MM.1S (cell line): ENCODE measurements at regions not wholly inside any gene's neighbourhood (a gene's known extent, or its start where the extent isn't known, plus 50 kb on each side); places are given as distances from the start of the nearest gene placed in this dataset.

Experiments used
- EZH2 ChIP-seq: fragments of 300-600 bp; sonication (generic); optimal IDR thresholded peaks from 2 replicates; pipeline ENCODE3; 2017; ENCODE audit warnings: low read depth, mild to moderate bottlenecking, antibody characterized with exemption, low read length, mixed read lengths
- EZH2phosphoT487 ChIP-seq: fragments of 300-600 bp; sonication (generic); IDR thresholded peaks from 2 replicates; pipeline ENCODE4 v1.6.1; 2018; ENCODE audit warnings: antibody characterized with exemption, low read length
- TF ChIP-seq, protein P1 (sequence below): fragments of 300-600 bp; sonication (generic); IDR thresholded peaks from 2 replicates; pipeline ENCODE4 v1.5.1; 2016; ENCODE audit warnings: antibody characterized with exemption, low read length, mixed read lengths

DNA sequence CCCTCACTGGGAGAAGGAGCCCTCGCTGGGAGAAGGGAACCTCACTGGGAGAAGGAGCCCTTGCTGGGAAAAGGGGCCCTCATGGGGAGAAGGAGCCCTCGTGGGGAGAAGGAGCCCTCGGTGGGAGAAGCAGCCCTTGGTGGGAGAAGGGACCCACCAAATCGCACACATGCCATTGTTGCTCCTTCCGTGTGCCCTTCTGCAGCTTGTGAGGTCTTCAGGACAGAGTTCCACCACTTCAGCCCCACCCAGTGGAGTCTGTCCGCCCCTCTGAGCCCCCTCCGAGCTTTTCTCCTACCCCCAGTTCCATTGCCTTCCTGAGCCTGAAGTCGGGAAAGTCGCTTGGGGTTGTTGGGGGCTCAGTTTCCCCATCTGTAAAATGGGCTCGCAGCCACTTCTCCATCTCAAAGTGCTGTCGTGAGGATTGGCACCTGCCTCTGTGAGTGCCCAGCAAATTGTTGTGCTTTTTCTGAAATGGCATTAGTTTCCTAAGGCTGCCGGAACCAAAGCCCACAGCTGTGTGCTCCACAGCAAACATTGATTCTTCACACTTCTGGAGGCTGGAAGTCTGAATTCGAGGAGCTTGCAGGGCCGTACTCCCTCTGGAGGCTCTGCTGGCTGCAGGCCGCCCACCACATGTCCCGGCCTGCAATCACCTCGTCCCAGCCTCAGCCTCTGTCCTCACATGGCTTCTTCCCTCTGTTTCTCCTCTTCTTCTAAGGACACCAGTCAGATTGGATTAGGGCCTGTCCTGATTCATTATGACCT, 124.7 kb upstream of the PMEPA1 start:
- TF ChIP-seq, protein P1, sequence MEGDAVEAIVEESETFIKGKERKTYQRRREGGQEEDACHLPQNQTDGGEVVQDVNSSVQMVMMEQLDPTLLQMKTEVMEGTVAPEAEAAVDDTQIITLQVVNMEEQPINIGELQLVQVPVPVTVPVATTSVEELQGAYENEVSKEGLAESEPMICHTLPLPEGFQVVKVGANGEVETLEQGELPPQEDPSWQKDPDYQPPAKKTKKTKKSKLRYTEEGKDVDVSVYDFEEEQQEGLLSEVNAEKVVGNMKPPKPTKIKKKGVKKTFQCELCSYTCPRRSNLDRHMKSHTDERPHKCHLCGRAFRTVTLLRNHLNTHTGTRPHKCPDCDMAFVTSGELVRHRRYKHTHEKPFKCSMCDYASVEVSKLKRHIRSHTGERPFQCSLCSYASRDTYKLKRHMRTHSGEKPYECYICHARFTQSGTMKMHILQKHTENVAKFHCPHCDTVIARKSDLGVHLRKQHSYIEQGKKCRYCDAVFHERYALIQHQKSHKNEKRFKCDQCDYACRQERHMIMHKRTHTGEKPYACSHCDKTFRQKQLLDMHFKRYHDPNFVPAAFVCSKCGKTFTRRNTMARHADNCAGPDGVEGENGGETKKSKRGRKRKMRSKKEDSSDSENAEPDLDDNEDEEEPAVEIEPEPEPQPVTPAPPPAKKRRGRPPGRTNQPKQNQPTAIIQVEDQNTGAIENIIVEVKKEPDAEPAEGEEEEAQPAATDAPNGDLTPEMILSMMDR, result no peak
- TF ChIP-seq EZH2phosphoT487, result no peak
- TF ChIP-seq EZH2, result no peak
